IMR-90 (cell line): ENCODE measurements at regions not wholly inside any gene's neighbourhood (a gene's known extent, or its start where the extent isn't known, plus 50 kb on each side); places are given as distances from the start of the nearest gene placed in this dataset.

Experiments used
- ATAC-seq: fragments of 200-7000 bp; cut with Tn5 transposase; 2 replicates; pipeline ENCODE4 v1.9.1; 2020; ENCODE audit warnings: low read depth, mild to moderate bottlenecking, moderate library complexity
- BruUV-seq: library from RNA; stranded (reverse); fragments of 400-500 nt; replicated peaks from 2 replicates; lab custom pipeline; 2021; lab: Mats Ljungman, UMichigan
- CTCF ChIA-PET: fragments of 300-600 bp; formaldehyde crosslinking; extraction: SDS; loops from one replicate; lab custom pipeline; 2021; ENCODE audit warnings: antibody characterized with exemption; lab: Yijun Ruan, JAX
- POLR2A ChIA-PET: fragments of 300-600 bp; sonication (Branson Sonifier 250); formaldehyde crosslinking; loops from one replicate; lab custom pipeline; 2022; ENCODE audit warnings: antibody characterized with exemption; ENCODE audit not compliant: unreplicated experiment; lab: Charles Lee
- DNase-seq: peaks from one replicate; pipeline ENCODE4 v3.0.0; 2013
- H2AFZ ChIP-seq: replicated peaks from 2 replicates; pipeline ENCODE3; 2013; ENCODE audit warnings: low read length, mild to moderate bottlenecking; ENCODE audit not compliant: poor library complexity
- H2AK5ac ChIP-seq: 2 replicates; pipeline ENCODE4 v1.6.1; 2013; ENCODE audit warnings: low read depth, low read length, inconsistent platforms
- H2AK9ac ChIP-seq: replicated peaks from 2 replicates; pipeline ENCODE3; 2013; ENCODE audit warnings: mild to moderate bottlenecking, low read depth, low read length, moderate library complexity; ENCODE audit not compliant: poor library complexity
- H2BK120ac ChIP-seq: 2 replicates; pipeline ENCODE4 v1.6.1; 2013; ENCODE audit warnings: low read depth, low read length, inconsistent platforms
- H2BK15ac ChIP-seq: 3 replicates; pipeline ENCODE4 v1.6.1; 2013; ENCODE audit warnings: low read depth, low read length, inconsistent platforms
- H2BK20ac ChIP-seq: 2 replicates; pipeline ENCODE4 v1.6.1; 2013; ENCODE audit warnings: low read depth, mild to moderate bottlenecking, inconsistent platforms, low read length, moderate library complexity
- H2BK5ac ChIP-seq: 2 replicates; pipeline ENCODE4 v1.6.1; 2013; ENCODE audit warnings: mild to moderate bottlenecking, low read depth, low read length, inconsistent platforms; ENCODE audit not compliant: poor library complexity, severe bottlenecking
- H3K14ac ChIP-seq: replicated peaks from 2 replicates; pipeline ENCODE4 v1.6.1; 2013; ENCODE audit warnings: low read depth, low read length, inconsistent platforms
- H3K18ac ChIP-seq: 2 replicates; pipeline ENCODE4 v1.6.1; 2013; ENCODE audit warnings: low read depth, low read length, control low read depth
- H3K23ac ChIP-seq: 2 replicates; pipeline ENCODE4 v1.6.1; 2013; ENCODE audit warnings: low read depth, low read length, inconsistent platforms
- H3K27ac ChIP-seq: 2 replicates; pipeline ENCODE4 v1.5.1; 2013; ENCODE audit warnings: mild to moderate bottlenecking, control low read depth, low read length; ENCODE audit not compliant: insufficient read depth
- H3K27me3 ChIP-seq: 2 replicates; pipeline ENCODE4 v1.6.1; 2013; ENCODE audit warnings: low read length; ENCODE audit not compliant: control insufficient read depth, insufficient read depth
- H3K36me3 ChIP-seq: 2 replicates; pipeline ENCODE4 v1.6.1; 2013; ENCODE audit warnings: low read length, mixed read lengths; ENCODE audit not compliant: control insufficient read depth, insufficient read depth
- H3K4ac ChIP-seq: 2 replicates; pipeline ENCODE4 v1.6.1; 2013; ENCODE audit warnings: low read depth, low read length, inconsistent platforms
- H3K4me1 ChIP-seq: 2 replicates; pipeline ENCODE4 v1.6.1; 2013; ENCODE audit warnings: low read length, mixed read lengths; ENCODE audit not compliant: control insufficient read depth, insufficient read depth
- H3K4me2 ChIP-seq: 2 replicates; pipeline ENCODE4 v1.6.1; 2013; ENCODE audit warnings: low read depth, mild to moderate bottlenecking, control low read depth, low read length, moderate library complexity
- H3K4me3 ChIP-seq: 2 replicates; pipeline ENCODE4 v1.5.1; 2013; ENCODE audit warnings: low read depth, mild to moderate bottlenecking, control low read depth, low read length, moderate library complexity; ENCODE audit not compliant: insufficient read depth
- H3K56ac ChIP-seq: 2 replicates; pipeline ENCODE4 v1.6.1; 2013; ENCODE audit warnings: low read length, inconsistent platforms; ENCODE audit not compliant: insufficient read depth; ENCODE audit errors: extremely low read depth
- H3K79me1 ChIP-seq, 2 experiments: 2 replicates each; pipeline ENCODE4 v1.6.1; 2013; ENCODE audit warnings: low read length in 2 of 2, inconsistent platforms in 1 of 2, low read depth in 1 of 2
- H3K9ac ChIP-seq: 2 replicates; pipeline ENCODE4 v1.6.1; 2013; ENCODE audit warnings: low read depth, low read length, control low read depth
- H3K9me1 ChIP-seq: 2 replicates; pipeline ENCODE4 v1.6.1; 2013; ENCODE audit warnings: low read length, inconsistent platforms; ENCODE audit not compliant: insufficient read depth
- H3K9me3 ChIP-seq: 2 replicates; pipeline ENCODE4 v1.6.1; 2013; ENCODE audit warnings: low read length; ENCODE audit not compliant: control insufficient read depth, insufficient read depth
- H4K20me1 ChIP-seq: 2 replicates; pipeline ENCODE4 v1.6.1; 2013; ENCODE audit warnings: low read length, inconsistent platforms; ENCODE audit not compliant: insufficient read depth
- H4K5ac ChIP-seq: 2 replicates; pipeline ENCODE4 v1.6.1; 2013; ENCODE audit warnings: mild to moderate bottlenecking, low read depth, low read length, control low read depth
- H4K8ac ChIP-seq, 2 experiments: 2 replicates each; pipeline ENCODE4 v1.6.1; 2013; ENCODE audit warnings: low read depth in 2 of 2, low read length in 2 of 2, control low read depth in 1 of 2, inconsistent platforms in 1 of 2
- H4K91ac ChIP-seq: 2 replicates; pipeline ENCODE4 v1.6.1; 2013; ENCODE audit warnings: low read depth, low read length, inconsistent platforms; ENCODE audit not compliant: insufficient read depth
- CEBPB ChIP-seq: IDR thresholded peaks from 2 replicates; pipeline ENCODE4 v1.6.1; 2012; ENCODE audit warnings: low read depth, low read length, improper control_type of control experiment
- CHD1 ChIP-seq: IDR thresholded peaks from 2 replicates; pipeline ENCODE4 v1.6.1; 2012; ENCODE audit warnings: low read depth, low read length, improper control_type of control experiment
- MAFK ChIP-seq: IDR thresholded peaks from 2 replicates; pipeline ENCODE4 v1.6.1; 2012; ENCODE audit warnings: low read depth, low read length, improper control_type of control experiment
- MAZ ChIP-seq: IDR thresholded peaks from 2 replicates; pipeline ENCODE4 v1.6.1; 2012; ENCODE audit warnings: low read depth, mild to moderate bottlenecking, low read length, improper control_type of control experiment, moderate library complexity, borderline replicate concordance
- MXI1 ChIP-seq: IDR thresholded peaks from 2 replicates; pipeline ENCODE4 v1.6.1; 2012; ENCODE audit warnings: low read depth, mild to moderate bottlenecking, low read length, moderate library complexity, borderline replicate concordance
- NFE2L2 ChIP-seq: fragments of 150-350 bp; IDR thresholded peaks from 2 replicates; pipeline ENCODE4 v1.6.1; 2016; ENCODE audit warnings: low read depth, mild to moderate bottlenecking, low read length
- RAD21 ChIP-seq: IDR thresholded peaks from 2 replicates; pipeline ENCODE4 v1.6.1; 2012; ENCODE audit warnings: low read length, improper control_type of control experiment
- RCOR1 ChIP-seq: IDR thresholded peaks from 2 replicates; pipeline ENCODE4 v1.6.1; 2012; ENCODE audit warnings: mild to moderate bottlenecking, low read length, improper control_type of control experiment; ENCODE audit not compliant: insufficient replicate concordance
- SMC3 ChIP-seq: fragments of 150-350 bp; IDR thresholded peaks from 2 replicates; pipeline ENCODE4 v1.6.1; 2016; ENCODE audit warnings: low read depth, mild to moderate bottlenecking, antibody characterized with exemption, low read length, moderate library complexity
- WGBS, 2 experiments: methylation state at CpG; one replicate each; pipeline versions ENCODE4 v1.1.5 to v1.1.7; 2013; ENCODE audit warnings: missing lambda C conversion rate in 2 of 2; ENCODE audit not compliant: insufficient read length in 1 of 2; ENCODE audit errors: extremely low coverage in 2 of 2; 5-methylcytosine and 5-hydroxymethylcytosine counted together
- dilution Hi-C: fragments of 300-500 bp; cut with HindIII; formaldehyde crosslinking; loops from one replicate; pipeline ENCODE4 v1.14.3; 2018; ENCODE audit warnings: low sequenced_read_pairs; ENCODE audit not compliant: unreplicated experiment
- in situ Hi-C: fragments of 300-500 bp; cut with MboI; formaldehyde crosslinking; loops from 3 replicates; pipeline ENCODE4 v1.14.3; 2019; ENCODE audit warnings: low sequenced_read_pairs, inconsistent platforms, mixed read lengths
- intact Hi-C: fragments of 100-400 bp; cut with micrococcal nuclease; formaldehyde crosslinking; loops from 2 replicates; pipeline ENCODE4 v1.10.0; 2022
- TF ChIP-seq, protein P1 (sequence below): fragments of 150-350 bp; IDR thresholded peaks from 2 replicates; pipeline ENCODE4 v1.6.1; 2016; ENCODE audit warnings: low read depth, mild to moderate bottlenecking, low read length, moderate library complexity, borderline replicate concordance
- TF ChIP-seq, protein P2 (sequence below): fragments of 150-350 bp; IDR thresholded peaks from 2 replicates; pipeline ENCODE4 v1.6.1; 2017; ENCODE audit warnings: mild to moderate bottlenecking, antibody characterized with exemption, low read length, low read depth

DNA sequence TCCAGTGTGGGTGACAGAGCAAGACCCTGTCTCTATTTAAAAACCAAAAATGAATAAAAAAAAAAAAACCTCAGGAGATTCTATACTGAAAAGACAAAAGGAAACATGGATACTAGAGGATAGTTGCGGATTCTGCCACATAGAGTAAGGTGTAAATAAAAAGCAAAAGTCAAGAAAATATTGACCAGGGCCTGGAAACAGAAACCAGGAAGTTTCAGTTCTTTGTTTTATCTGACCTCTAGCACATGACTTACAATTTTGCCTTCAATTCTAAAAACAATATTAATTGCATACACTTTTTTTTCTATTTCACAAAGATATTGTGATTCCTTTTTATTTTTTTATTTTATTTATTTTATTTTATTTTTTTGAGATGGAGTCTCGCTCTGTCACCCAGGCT lies 96.2 kb upstream of the NMUR2 start:
- in situ Hi-C loops, result no loop called here
- POLR2A ChIA-PET, result no interaction called here
- Histone ChIP-seq H4K8ac (no peak overlapping the region), H3K27me3 (no peaks in the 10 kb centered on the region), H2AFZ (no peak overlapping the region), H2BK5ac (no peak overlapping the region), H2AK9ac (no peak overlapping the region), H3K27ac (no peak overlapping the region), H3K9me1 (no peaks in the 10 kb centered on the region), H3K14ac (no peak overlapping the region), H2BK20ac (no peak overlapping the region), H3K4me2 (no peak overlapping the region), H4K91ac (no peak overlapping the region), H3K18ac (no peak overlapping the region), H4K20me1 (no peaks in the 10 kb centered on the region), H2BK15ac (no peak overlapping the region), H3K4ac (no peak overlapping the region), H3K4me1 (no peaks in the 10 kb centered on the region), H3K9me3 (no peaks in the 10 kb centered on the region), H2AK5ac (no peak overlapping the region), H2BK120ac (no peak overlapping the region), H3K56ac (no peak overlapping the region), H3K23ac (no peak overlapping the region), H3K79me1 (no peaks in the 10 kb centered on the region), H4K5ac (no peak overlapping the region), H3K36me3 (no peaks in the 10 kb centered on the region), H3K4me3 (no peak overlapping the region), H3K9ac (no peak overlapping the region)
- no peak for TF ChIP-seq CEBPB
- TF ChIP-seq CHD1, result no peak
- no peak for TF ChIP-seq MAFK
- TF ChIP-seq, protein P1, sequence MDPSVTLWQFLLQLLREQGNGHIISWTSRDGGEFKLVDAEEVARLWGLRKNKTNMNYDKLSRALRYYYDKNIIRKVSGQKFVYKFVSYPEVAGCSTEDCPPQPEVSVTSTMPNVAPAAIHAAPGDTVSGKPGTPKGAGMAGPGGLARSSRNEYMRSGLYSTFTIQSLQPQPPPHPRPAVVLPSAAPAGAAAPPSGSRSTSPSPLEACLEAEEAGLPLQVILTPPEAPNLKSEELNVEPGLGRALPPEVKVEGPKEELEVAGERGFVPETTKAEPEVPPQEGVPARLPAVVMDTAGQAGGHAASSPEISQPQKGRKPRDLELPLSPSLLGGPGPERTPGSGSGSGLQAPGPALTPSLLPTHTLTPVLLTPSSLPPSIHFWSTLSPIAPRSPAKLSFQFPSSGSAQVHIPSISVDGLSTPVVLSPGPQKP, result no peak
- no peak for TF ChIP-seq RCOR1
- TF ChIP-seq SMC3, result no peak
- TF ChIP-seq MAZ, result no peak
- TF ChIP-seq NFE2L2, result no peak
- no peak for TF ChIP-seq MXI1
- TF ChIP-seq, protein P2, sequence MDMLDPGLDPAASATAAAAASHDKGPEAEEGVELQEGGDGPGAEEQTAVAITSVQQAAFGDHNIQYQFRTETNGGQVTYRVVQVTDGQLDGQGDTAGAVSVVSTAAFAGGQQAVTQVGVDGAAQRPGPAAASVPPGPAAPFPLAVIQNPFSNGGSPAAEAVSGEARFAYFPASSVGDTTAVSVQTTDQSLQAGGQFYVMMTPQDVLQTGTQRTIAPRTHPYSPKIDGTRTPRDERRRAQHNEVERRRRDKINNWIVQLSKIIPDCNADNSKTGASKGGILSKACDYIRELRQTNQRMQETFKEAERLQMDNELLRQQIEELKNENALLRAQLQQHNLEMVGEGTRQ, result no peak
- no peak for TF ChIP-seq RAD21
- intact Hi-C loops, result no loop called here
- DNase-seq (no peak), ATAC-seq (no peak)
- dilution Hi-C loops, result no loop called here
- CTCF ChIA-PET, result no interaction called here
- no TSS peak for BruUV-seq
- WGBS, 2 experiments, result no CpG with 5 or more reads among the region's 2 CpGs
